ENCODE measurements at regions not wholly inside any gene's neighbourhood (a gene's known extent, or its start where the extent isn't known, plus 50 kb on each side); places are given as distances from the start of the nearest gene placed in this dataset.

GRCh38 chr19:28288572-28289264 is 924.2 kb downstream of the UQCRFS1 start:
- TF ChIP-seq HDGF (IDR thresholded peaks at IDR 0.05; ENCODE audit: borderline replicate concordance) (no peak), PKNOX1 (IDR thresholded peaks at IDR 0.05) (no peak), LEF1 (IDR thresholded peaks at IDR 0.05; ENCODE audit: borderline replicate concordance) (no peak), CTBP1 (IDR thresholded peaks at IDR 0.05; ENCODE audit: borderline replicate concordance) (no peak)
- CTCF ChIA-PET, result no interaction called here
- DNase-seq (ENCODE audit: extremely low spot score), result no peak
- POLR2A ChIA-PET, result no interaction called here

- TF ChIP-seq FOXA1 (IDR thresholded peaks at IDR 0.05), result no peak
- TF ChIP-seq ZNF384 (IDR thresholded peaks at IDR 0.05), result no peak
- no peak for TF ChIP-seq PKNOX1 (IDR thresholded peaks at IDR 0.05)
- CTCF ChIA-PET, result no interaction called here
- DNase-seq (ENCODE audit: extremely low spot score), result no peak
- POLR2A ChIA-PET, result no interaction called here
Observed at GRCh38 chr19:28285917-28286316, 927.0 kb downstream of the UQCRFS1 start.

GRCh38 chr19:28285078-28285477 is 927.9 kb downstream of the UQCRFS1 start:
- ChIA-PET CTCF (no interaction called here), POLR2A (no interaction called here)
- DNase-seq (ENCODE audit: extremely low spot score), result no peak
- TF ChIP-seq NFRKB (IDR thresholded peaks at IDR 0.05), result no peak
- no peak for TF ChIP-seq BHLHE40 (IDR thresholded peaks at IDR 0.05; ENCODE audit: borderline replicate concordance)

- TF ChIP-seq PKNOX1 (IDR thresholded peaks at IDR 0.05), result no peak
- ChIA-PET CTCF (no interaction called here), POLR2A (no interaction called here)
- no peak for DNase-seq (ENCODE audit: extremely low spot score)
Observed at GRCh38 chr19:28284389-28284788, 928.6 kb downstream of the UQCRFS1 start.

GRCh38 chr19:28283592-28283991 is 929.4 kb downstream of the UQCRFS1 start:
- TF ChIP-seq PKNOX1 (IDR thresholded peaks at IDR 0.05) (no peak), NFRKB (IDR thresholded peaks at IDR 0.05) (no peak), FOXM1 (IDR thresholded peaks at IDR 0.05; ENCODE audit: borderline replicate concordance) (no peak), TARDBP (IDR thresholded peaks at IDR 0.05) (no peak), ARNT (IDR thresholded peaks at IDR 0.05) (no peak), L3MBTL2 (conservative IDR thresholded peaks at IDR 0.05) (no peak), FOXK2 (IDR thresholded peaks at IDR 0.05) (no peak), LEF1 (IDR thresholded peaks at IDR 0.05; ENCODE audit: borderline replicate concordance) (no peak), SUZ12 (IDR thresholded peaks at IDR 0.05) (no peak), BHLHE40 (IDR thresholded peaks at IDR 0.05; ENCODE audit: borderline replicate concordance) (no peak), ZNF384 (IDR thresholded peaks at IDR 0.05) (no peak), HDGF (IDR thresholded peaks at IDR 0.05; ENCODE audit: borderline replicate concordance) (no peak), FOXA1 (IDR thresholded peaks at IDR 0.05) (no peak)
- ChIA-PET POLR2A (no interaction called here), CTCF (no interaction called here)
- DNase-seq (ENCODE audit: extremely low spot score), result no peak

- ChIA-PET POLR2A (no interaction called here), CTCF (no interaction called here)
- no peak for DNase-seq (ENCODE audit: extremely low spot score)
- TF ChIP-seq ELF4 (IDR thresholded peaks at IDR 0.05), result no peak
- no peak for TF ChIP-seq NFRKB (IDR thresholded peaks at IDR 0.05)
- no peak for TF ChIP-seq CTBP1 (IDR thresholded peaks at IDR 0.05; ENCODE audit: borderline replicate concordance)
- TF ChIP-seq LEF1 (IDR thresholded peaks at IDR 0.05; ENCODE audit: borderline replicate concordance), result no peak
- TF ChIP-seq SP1 (IDR thresholded peaks at IDR 0.05), result no peak
- no peak for TF ChIP-seq HDGF (IDR thresholded peaks at IDR 0.05; ENCODE audit: borderline replicate concordance)
- no peak for TF ChIP-seq ZNF384 (IDR thresholded peaks at IDR 0.05)
- TF ChIP-seq TARDBP (IDR thresholded peaks at IDR 0.05), result no peak
- TF ChIP-seq SUZ12 (IDR thresholded peaks at IDR 0.05), result no peak
- no peak for TF ChIP-seq L3MBTL2 (conservative IDR thresholded peaks at IDR 0.05)
- no peak for TF ChIP-seq FOXK2 (IDR thresholded peaks at IDR 0.05)
- no peak for TF ChIP-seq FOXA1 (IDR thresholded peaks at IDR 0.05)
- no peak for TF ChIP-seq ARNT (IDR thresholded peaks at IDR 0.05)
- no peak for TF ChIP-seq PKNOX1 (IDR thresholded peaks at IDR 0.05)
- TF ChIP-seq BHLHE40 (IDR thresholded peaks at IDR 0.05; ENCODE audit: borderline replicate concordance), result no peak
- TF ChIP-seq FOXM1 (IDR thresholded peaks at IDR 0.05; ENCODE audit: borderline replicate concordance), result no peak
Observed at GRCh38 chr19:28281676-28282075, 931.3 kb downstream of the UQCRFS1 start.
